NCI-H2107 treated with DMSO at 0.1 percent for 48 hours (cell line): ENCODE measurements at regions not wholly inside any gene's neighbourhood (a gene's known extent, or its start where the extent isn't known, plus 50 kb on each side); places are given as distances from the start of the nearest gene placed in this dataset.

Experiments used
- DNase-seq: peaks from one replicate; lab custom pipeline; 2025; ENCODE audit not compliant: unreplicated experiment; lab: John Stamatoyannopoulos, UW

- DNase-seq: no peak
Measured at GRCh38 chr5:106921567-106921966, 749.2 kb downstream of the EFNA5 start.

DNA sequence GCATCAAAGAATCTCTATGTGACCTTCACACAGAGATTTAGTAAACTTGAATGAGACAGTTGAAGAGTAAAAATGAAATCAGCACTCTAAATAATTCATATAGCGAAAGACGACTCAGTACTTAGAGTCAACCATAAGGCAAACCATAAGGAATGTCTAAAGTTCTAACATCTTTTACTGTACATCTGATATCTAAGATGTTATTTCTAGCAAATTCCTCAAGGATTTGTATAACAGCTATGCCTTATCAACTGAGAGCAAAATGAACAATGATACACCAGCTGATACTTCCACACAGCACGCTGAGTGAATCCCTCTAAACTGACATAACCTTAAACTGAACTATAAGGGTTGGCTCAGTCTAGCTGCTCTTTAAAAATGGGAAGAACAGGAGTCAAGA, 760.3 kb downstream of the EFNA5 start:
- no peak for DNase-seq

- no peak for DNase-seq
Measured at GRCh38 chr5:106909716-106910115, 761.0 kb downstream of the EFNA5 start.

DNA sequence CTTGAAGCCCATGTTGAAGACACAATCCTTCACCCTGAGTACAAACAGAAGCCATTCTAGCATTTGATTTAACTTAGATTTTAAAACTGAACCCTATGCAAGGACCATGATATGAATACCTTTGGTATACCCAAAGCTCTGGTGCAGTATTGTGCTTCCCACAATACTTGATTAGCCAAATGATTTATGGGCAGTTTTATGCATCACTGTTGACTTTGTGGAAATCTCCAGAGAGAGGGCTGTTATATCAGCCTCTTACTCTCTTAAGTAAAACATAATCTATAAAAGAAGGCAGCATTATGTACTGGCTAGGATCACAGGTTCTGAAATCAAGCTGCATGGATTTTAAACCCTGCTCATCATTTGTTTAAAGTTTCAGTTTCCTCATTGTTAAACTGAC, 762.8 kb downstream of the EFNA5 start:
- DNase-seq: no peak

- no peak for DNase-seq
Measured at GRCh38 chr5:106906199-106906598, 764.5 kb downstream of the EFNA5 start.

DNA sequence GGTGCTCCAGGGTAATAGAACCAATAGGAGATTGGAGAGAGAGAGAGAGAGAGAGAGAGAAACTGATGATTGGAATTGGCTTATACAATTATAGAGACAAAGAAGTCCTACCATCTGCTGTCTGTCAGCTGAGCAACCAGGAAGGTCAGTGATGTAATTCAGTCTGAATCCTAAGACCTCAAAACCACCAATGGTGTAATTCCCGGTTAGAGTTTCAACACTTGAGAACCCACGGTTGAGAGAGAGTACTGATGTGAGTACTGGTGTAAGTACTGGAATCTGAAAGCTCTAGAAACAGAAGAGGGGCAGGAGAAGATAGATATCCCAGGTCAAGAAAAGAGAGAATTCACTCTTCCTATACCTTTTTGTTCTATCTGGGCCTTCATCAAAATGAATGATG, 775.8 kb downstream of the EFNA5 start:
- peak; percentile 28 for DNase-seq

DNA sequence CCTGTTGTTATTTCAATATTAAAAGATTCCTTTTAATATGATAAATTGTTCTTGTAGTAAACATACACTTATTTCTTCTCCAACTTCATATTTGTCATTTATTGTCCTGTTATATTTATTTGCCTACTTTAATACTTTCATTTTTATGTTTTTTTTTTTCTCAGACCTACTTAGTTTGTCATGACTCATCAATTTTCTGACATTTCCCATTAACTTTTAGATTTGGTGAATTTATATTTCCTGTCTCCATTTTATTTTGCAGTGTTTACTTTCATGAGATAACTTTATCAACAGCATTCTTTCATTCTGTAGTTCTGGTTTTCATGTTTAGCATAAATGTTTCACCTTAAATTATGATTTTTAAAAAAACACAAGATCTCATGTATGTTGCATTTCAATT, 788.7 kb downstream of the EFNA5 start:
- no peak for DNase-seq

- no peak for DNase-seq
Measured at GRCh38 chr5:106880656-106881055, 790.1 kb downstream of the EFNA5 start.

- DNase-seq: no peak
Measured at GRCh38 chr5:106877881-106878280, 792.9 kb downstream of the EFNA5 start.

- DNase-seq: no peak
Measured at GRCh38 chr5:106876665-106877194, 794.0 kb downstream of the EFNA5 start.

- no peak for DNase-seq
Measured at GRCh38 chr5:106876298-106876622, 794.5 kb downstream of the EFNA5 start.

- no peak for DNase-seq
Measured at GRCh38 chr5:106875591-106876297, 795.0 kb downstream of the EFNA5 start.

GRCh38 chr5:106874974-106875373, 795.8 kb downstream of the EFNA5 start:
- no peak for DNase-seq

- DNase-seq: no peak
Measured at GRCh38 chr5:106874531-106874930, 796.2 kb downstream of the EFNA5 start.

DNA sequence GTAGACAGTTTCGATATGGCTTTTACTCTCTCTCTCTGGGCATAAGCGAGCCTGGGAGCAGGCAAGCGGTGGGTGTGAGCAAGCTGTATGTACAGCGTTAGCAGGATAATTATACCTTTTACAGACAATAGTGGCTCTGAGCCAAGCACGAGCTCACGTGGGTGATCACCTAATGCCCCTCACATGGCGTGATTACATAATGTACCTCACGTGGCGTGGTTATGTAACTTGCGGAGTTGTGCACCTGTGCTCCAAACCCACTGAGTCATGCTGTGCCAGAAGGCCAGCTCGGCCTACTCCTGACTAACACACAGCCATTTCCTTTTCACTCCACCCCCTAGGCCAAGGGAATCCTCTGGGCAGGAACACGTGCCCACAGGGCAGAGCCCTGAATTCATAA, 797.2 kb downstream of the EFNA5 start:
- peak; percentile 92 for DNase-seq

DNA sequence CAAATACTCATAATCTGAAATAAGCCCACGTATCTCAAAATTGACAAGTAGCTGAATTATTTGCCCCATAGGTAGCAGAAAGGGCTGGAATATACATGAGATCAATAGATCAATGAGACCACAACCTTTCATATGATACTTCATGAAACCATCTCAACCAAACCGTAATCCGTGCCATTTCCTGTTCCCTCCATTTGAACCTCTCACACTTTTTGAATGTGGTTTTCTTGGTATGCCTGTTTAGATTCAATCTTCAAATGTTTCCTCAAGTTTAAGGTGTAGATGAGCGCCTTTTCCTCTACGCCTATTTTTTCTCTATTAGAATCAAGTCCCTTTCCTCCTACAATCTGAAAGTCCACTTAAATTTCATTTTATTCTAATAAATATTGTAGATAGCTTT, 805.5 kb downstream of the EFNA5 start:
- DNase-seq: no peak

DNA sequence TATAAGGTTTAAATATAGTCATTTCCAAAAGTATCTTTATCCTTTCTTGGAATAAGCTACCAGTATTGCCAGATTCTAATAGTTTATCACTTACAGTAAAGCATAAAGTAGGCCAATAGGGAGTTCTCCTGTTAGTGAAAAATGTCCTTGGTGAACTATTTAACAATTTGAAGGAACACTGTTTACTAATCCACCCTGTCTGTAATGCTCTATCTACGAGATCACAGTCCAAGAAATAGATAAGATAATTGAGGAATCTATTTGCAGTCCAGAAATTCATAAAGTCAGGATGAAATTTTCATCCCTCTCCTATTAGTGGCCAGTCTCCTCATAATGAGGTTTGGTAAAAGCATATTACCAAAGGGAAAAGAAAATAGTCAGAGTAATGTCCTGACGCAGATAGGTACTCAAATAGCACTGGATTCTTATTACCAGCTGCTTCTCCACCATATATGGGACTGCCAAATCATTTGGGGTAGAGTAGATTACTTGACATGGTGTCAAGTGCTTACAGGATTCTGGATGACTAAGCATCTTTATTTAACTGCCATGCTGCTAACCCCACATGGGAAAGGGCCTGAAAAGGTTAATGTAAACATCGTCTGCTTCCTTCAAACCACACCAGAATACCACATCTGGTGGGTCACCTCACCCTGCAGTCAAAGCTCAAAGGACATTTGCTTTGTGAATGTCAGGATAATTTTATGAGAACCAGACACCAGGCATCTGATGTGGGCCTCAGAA, 808.1 kb downstream of the EFNA5 start:
- DNase-seq: no peak

DNA sequence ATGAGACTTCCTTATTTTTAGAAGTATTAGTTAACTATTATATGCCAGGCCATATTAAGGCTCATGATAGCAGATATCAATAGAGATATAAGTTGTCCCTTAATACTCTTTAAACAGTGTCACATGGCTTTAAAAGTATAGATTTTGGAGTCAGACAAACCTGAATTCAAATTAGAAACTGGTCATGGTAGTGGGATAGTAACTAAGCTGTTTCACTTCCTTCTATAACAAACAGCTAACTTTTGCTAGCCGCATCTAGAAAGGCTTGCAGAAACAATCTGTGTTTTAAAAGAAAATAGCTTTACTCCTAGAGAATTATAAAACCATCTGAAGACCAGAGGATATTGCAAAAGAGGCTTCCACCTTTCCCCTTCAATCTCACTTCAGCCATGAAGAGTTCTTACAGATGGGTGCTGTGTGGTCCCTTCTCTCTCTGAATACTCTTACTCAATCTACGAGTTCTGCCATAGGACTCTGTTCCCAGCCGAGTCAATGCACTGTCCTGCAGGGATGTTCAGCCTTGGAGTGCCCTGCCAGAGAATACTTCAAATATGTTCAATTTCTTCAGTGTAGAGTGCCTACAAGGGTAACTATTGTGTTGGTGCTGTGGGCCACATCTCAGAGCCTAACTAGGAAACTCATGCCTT, 810.2 kb downstream of the EFNA5 start:
- DNase-seq: no peak

- DNase-seq: no peak
Measured at GRCh38 chr5:106858616-106859015, 812.1 kb downstream of the EFNA5 start.

DNA sequence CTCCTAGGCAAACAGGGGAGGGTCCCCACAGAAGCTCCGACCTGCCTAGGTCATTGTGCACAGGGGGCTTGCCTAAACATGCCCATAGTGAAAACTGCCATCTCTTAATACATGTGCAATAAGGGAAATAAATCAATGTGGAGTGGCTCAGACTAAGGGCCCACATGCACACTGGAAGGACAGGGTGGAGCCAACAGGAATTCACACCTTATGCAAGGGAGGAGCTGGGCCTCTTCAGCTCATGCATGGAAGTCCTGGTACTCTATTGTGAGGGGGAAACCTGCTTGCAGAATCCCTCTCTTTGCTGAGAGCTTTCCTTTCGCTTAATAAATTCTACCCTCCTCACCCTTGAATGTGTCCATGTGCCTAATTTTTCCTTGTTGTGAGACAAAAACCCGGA, 815.8 kb downstream of the EFNA5 start:
- no peak for DNase-seq

- DNase-seq: no peak
Measured at GRCh38 chr5:106854105-106854687, 816.5 kb downstream of the EFNA5 start.

DNA sequence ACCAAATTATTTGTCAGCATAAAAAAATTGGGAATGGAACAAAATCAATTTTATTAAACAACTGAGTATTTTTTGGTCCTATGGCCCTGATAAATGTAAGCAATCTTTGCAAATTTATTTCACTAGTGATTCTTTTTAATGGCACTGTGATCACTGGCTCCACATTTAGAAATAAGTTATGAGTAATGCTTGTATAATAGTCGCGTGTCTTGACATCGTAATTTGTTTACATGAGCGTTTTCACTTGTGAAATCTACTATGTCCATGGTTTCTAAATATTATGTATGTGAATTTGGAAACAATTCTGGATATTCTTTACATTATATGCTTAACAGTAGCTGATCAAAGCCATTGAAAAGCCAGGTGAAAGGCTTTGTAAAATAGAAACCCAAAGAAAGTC, 817.5 kb downstream of the EFNA5 start:
- no peak for DNase-seq
